NCI-H2029 treated with DMSO at 0.1 percent for 48 hours (cell line): ENCODE measurements at regions not wholly inside any gene's neighbourhood (a gene's known extent, or its start where the extent isn't known, plus 50 kb on each side); places are given as distances from the start of the nearest gene placed in this dataset.
"Not testable (repeated sequence)": the region's sequence is repeated elsewhere in the genome, so short reads cannot be mapped to it uniquely, and the experiment has no call there.

Experiments used
- DNase-seq: peaks from one replicate; lab custom pipeline; 2025; lab: John Stamatoyannopoulos, UW

GRCh38 chr6:165845493-165845892 lies 182.5 kb upstream of the PDE10A start:
- no peak for DNase-seq

- no peak for DNase-seq
Observed at GRCh38 chr6:165844801-165845364, 181.8 kb upstream of the PDE10A start.

- no peak for DNase-seq
Observed at GRCh38 chr6:165844232-165844631, 181.2 kb upstream of the PDE10A start.

GRCh38 chr6:165843568-165844113 lies 180.6 kb upstream of the PDE10A start:
- no peak for DNase-seq

GRCh38 chr6:165843121-165843520 lies 180.1 kb upstream of the PDE10A start:
- DNase-seq, result no peak

GRCh38 chr6:165842281-165842936 lies 179.4 kb upstream of the PDE10A start:
- DNase-seq, result no peak

- DNase-seq, result no peak
Observed at GRCh38 chr6:165841153-165841558, 178.1 kb upstream of the PDE10A start.

- DNase-seq, result no peak
Observed at GRCh38 chr6:165837948-165838745, 175.1 kb upstream of the PDE10A start.

GRCh38 chr6:165836648-165837047 lies 173.6 kb upstream of the PDE10A start:
- DNase-seq, result not testable (repeated sequence)

GRCh38 chr6:165835410-165835851 lies 172.4 kb upstream of the PDE10A start:
- DNase-seq, result no peak

- DNase-seq, result peak; percentile 96
Observed at GRCh38 chr6:165834613-165835259, 171.7 kb upstream of the PDE10A start.

GRCh38 chr6:165833355-165833754 lies 170.3 kb upstream of the PDE10A start:
- no peak for DNase-seq

GRCh38 chr6:165831812-165832510 lies 168.9 kb upstream of the PDE10A start:
- no peak for DNase-seq

GRCh38 chr6:165830761-165831160 lies 167.7 kb upstream of the PDE10A start:
- DNase-seq, result no peak

GRCh38 chr6:165829376-165829775 lies 166.3 kb upstream of the PDE10A start:
- DNase-seq, result no peak

- DNase-seq, result no peak
Observed at GRCh38 chr6:165827190-165827518, 164.1 kb upstream of the PDE10A start.

GRCh38 chr6:165826487-165827189 lies 163.6 kb upstream of the PDE10A start:
- no peak for DNase-seq

GRCh38 chr6:165825256-165825815 lies 162.3 kb upstream of the PDE10A start:
- DNase-seq, result no peak

- no peak for DNase-seq
Observed at GRCh38 chr6:165823609-165824326, 160.7 kb upstream of the PDE10A start.

- no peak for DNase-seq
Observed at GRCh38 chr6:165822501-165822900, 159.5 kb upstream of the PDE10A start.
